ENCODE measurements at regions not wholly inside any gene's neighbourhood (a gene's known extent, or its start where the extent isn't known, plus 50 kb on each side); places are given as distances from the start of the nearest gene placed in this dataset.

GRCh38 chr2:48145845-48146452, 168.5 kb upstream of the FOXN2 start:
- DNase-seq, result no peak

GRCh38 chr2:48146552-48146951, 167.9 kb upstream of the FOXN2 start:
- no peak for DNase-seq

GRCh38 chr2:48147719-48148118, 166.8 kb upstream of the FOXN2 start:
- no peak for DNase-seq

- DNase-seq, result no peak
These were observed 165.5 kb upstream of the FOXN2 start for GRCh38 chr2:48148841-48149430.

- DNase-seq, result no peak
These were observed 157.3 kb upstream of the FOXN2 start for GRCh38 chr2:48157150-48157549.

GRCh38 chr2:48161628-48162027, 152.9 kb upstream of the FOXN2 start:
- no peak for DNase-seq

GRCh38 chr2:48162742-48163141, 151.7 kb upstream of the FOXN2 start:
- no peak for DNase-seq

- no peak for DNase-seq
These were observed 149.3 kb upstream of the FOXN2 start for GRCh38 chr2:48165070-48165753.

- DNase-seq, result no peak
These were observed 145.3 kb upstream of the FOXN2 start for GRCh38 chr2:48169141-48169592.

- no peak for DNase-seq
These were observed 144.2 kb upstream of the FOXN2 start for GRCh38 chr2:48170281-48170680.

- no peak for DNase-seq
These were observed 141.3 kb upstream of the FOXN2 start for GRCh38 chr2:48173141-48173540.

GRCh38 chr2:48174503-48174902, 140.0 kb upstream of the FOXN2 start:
- no peak for DNase-seq

- DNase-seq, result no peak
These were observed 139.2 kb upstream of the FOXN2 start for GRCh38 chr2:48175254-48175653.

- DNase-seq, result no peak
These were observed 138.8 kb upstream of the FOXN2 start for GRCh38 chr2:48175656-48176055.

- no peak for DNase-seq
These were observed 137.6 kb upstream of the FOXN2 start for GRCh38 chr2:48176876-48177275.

- no peak for DNase-seq
These were observed 135.9 kb upstream of the FOXN2 start for GRCh38 chr2:48178611-48179010.

GRCh38 chr2:48180557-48180956, 133.9 kb upstream of the FOXN2 start:
- DNase-seq, result no peak

GRCh38 chr2:48183276-48183675, 131.2 kb upstream of the FOXN2 start:
- no peak for DNase-seq

- no peak for DNase-seq
These were observed 130.5 kb upstream of the FOXN2 start for GRCh38 chr2:48183991-48184390.

- no peak for DNase-seq
These were observed 127.0 kb upstream of the FOXN2 start for GRCh38 chr2:48187503-48187902.

- DNase-seq, result no peak
These were observed 124.8 kb upstream of the FOXN2 start for GRCh38 chr2:48189552-48190228.

- DNase-seq, result no peak
These were observed 124.3 kb upstream of the FOXN2 start for GRCh38 chr2:48190230-48190629.

- DNase-seq, result no peak
These were observed 119.8 kb upstream of the FOXN2 start for GRCh38 chr2:48194641-48195040.

GRCh38 chr2:48195169-48195568, 119.3 kb upstream of the FOXN2 start:
- no peak for DNase-seq
